Esophagus squamous epithelium (tissue), 4 donors: ENCODE measurements at regions not wholly inside any gene's neighbourhood (a gene's known extent, or its start where the extent isn't known, plus 50 kb on each side); places are given as distances from the start of the nearest gene placed in this dataset.

Source experiments
- POLR2A ChIP-seq, 4 donors: fragments of 450-650 bp; IDR thresholded peaks; one replicate each; pipeline ENCODE4 v1.6.1; 2017; ENCODE audit warnings: antibody characterized with exemption in 4 of 4, mild to moderate bottlenecking in 4 of 4, moderate library complexity in 3 of 4
- TF ChIP-seq, protein P1 (sequence below), 6 experiments: fragments of 450-650 bp in 4 of 6; fragments of 200-600 bp in 2 of 6; sonication (generic) in 2 of 6; IDR thresholded peaks; one replicate each; pipeline ENCODE4 v1.5.1; 2016 to 2019; ENCODE audit warnings: antibody characterized with exemption in 6 of 6, mild to moderate bottlenecking in 4 of 6, moderate library complexity in 4 of 6

DNA sequence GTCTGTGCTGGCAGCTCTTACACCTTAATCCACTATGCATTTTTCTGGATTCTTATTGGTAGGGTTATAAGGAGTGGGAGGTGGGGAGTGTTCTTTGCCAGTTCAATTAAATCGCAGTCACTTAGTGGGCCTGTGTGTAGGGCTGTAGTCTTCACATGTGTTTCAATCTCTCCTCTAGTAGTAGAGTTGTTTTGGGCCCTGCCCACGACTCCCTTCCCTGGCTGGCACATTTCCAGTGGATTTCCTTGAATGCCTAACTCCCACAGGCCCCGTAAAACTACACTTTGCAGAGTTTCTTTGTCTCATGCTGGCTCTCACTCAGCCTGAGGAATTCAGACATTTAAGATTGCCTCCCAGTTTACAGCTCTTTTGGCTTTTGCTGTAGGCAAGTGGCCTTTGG lies 414.0 kb upstream of the OPRM1 start:
- TF ChIP-seq, protein P1, sequence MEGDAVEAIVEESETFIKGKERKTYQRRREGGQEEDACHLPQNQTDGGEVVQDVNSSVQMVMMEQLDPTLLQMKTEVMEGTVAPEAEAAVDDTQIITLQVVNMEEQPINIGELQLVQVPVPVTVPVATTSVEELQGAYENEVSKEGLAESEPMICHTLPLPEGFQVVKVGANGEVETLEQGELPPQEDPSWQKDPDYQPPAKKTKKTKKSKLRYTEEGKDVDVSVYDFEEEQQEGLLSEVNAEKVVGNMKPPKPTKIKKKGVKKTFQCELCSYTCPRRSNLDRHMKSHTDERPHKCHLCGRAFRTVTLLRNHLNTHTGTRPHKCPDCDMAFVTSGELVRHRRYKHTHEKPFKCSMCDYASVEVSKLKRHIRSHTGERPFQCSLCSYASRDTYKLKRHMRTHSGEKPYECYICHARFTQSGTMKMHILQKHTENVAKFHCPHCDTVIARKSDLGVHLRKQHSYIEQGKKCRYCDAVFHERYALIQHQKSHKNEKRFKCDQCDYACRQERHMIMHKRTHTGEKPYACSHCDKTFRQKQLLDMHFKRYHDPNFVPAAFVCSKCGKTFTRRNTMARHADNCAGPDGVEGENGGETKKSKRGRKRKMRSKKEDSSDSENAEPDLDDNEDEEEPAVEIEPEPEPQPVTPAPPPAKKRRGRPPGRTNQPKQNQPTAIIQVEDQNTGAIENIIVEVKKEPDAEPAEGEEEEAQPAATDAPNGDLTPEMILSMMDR (IDR thresholded peaks at IDR 0.05) = no peak
- no peak for TF ChIP-seq POLR2A (IDR thresholded peaks at IDR 0.05)
